ENCODE measurements at regions not wholly inside any gene's neighbourhood (a gene's known extent, or its start where the extent isn't known, plus 50 kb on each side); places are given as distances from the start of the nearest gene placed in this dataset.

- ChIA-PET CTCF (interaction anchor here (1.5 kb wide), 1 partner anchor 13 kb away, joined by 4 read pairs; no protein-coding TSS in a partner anchor), POLR2A (no interaction called here)
- TF ChIP-seq, protein P1, sequence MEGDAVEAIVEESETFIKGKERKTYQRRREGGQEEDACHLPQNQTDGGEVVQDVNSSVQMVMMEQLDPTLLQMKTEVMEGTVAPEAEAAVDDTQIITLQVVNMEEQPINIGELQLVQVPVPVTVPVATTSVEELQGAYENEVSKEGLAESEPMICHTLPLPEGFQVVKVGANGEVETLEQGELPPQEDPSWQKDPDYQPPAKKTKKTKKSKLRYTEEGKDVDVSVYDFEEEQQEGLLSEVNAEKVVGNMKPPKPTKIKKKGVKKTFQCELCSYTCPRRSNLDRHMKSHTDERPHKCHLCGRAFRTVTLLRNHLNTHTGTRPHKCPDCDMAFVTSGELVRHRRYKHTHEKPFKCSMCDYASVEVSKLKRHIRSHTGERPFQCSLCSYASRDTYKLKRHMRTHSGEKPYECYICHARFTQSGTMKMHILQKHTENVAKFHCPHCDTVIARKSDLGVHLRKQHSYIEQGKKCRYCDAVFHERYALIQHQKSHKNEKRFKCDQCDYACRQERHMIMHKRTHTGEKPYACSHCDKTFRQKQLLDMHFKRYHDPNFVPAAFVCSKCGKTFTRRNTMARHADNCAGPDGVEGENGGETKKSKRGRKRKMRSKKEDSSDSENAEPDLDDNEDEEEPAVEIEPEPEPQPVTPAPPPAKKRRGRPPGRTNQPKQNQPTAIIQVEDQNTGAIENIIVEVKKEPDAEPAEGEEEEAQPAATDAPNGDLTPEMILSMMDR (IDR thresholded peaks at IDR 0.05; ENCODE audit: control extremely low read depth, extremely low read depth, low read depth, missing control alignments), result no peak
- no peak for DNase-seq (ENCODE audit: extremely low spot score)
These were observed 288.5 kb upstream of the NEGR1 start for GRCh38 chr1:72570815-72571214.

DNA sequence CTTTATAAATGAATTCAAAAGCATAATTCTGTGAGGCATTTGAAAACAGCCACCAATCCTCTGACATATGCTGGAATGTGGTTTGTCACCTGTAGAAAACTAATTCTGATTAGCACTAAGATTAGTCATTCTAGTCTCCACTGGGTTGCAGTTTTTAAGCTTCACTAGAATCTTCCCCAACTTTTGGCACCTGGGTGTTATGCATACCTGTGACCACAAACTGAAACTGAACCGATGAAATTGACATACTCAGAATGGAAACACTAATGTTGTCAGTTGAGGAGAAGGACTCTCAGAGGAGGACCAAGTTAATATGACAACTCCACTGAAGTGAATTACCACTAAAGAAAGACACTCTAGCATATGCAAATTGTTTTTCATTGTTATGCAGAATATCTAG lies 285.8 kb upstream of the NEGR1 start:
- ChIA-PET CTCF (interaction anchor here (1.5 kb wide), 1 partner anchor 12 kb away, joined by 3 read pairs; no protein-coding TSS in a partner anchor), POLR2A (no interaction called here)
- no peak for DNase-seq (ENCODE audit: extremely low spot score)
- TF ChIP-seq, protein P1 (IDR thresholded peaks at IDR 0.05; ENCODE audit: control extremely low read depth, extremely low read depth, low read depth, missing control alignments), result no peak

GRCh38 chr1:72567521-72567920 lies 285.2 kb upstream of the NEGR1 start:
- CTCF ChIA-PET, result interaction anchor here (0.9 to 1.5 kb wide), 2 partner anchors 13 to 40 kb away, joined by 3 read pairs; no protein-coding TSS in a partner anchor
- TF ChIP-seq, protein P1 (IDR thresholded peaks at IDR 0.05; ENCODE audit: control extremely low read depth, extremely low read depth, low read depth, missing control alignments), result no peak
- POLR2A ChIA-PET, result no interaction called here
- DNase-seq (ENCODE audit: extremely low spot score), result no peak

- ChIA-PET POLR2A (no interaction called here), CTCF (interaction anchor here (0.7 kb wide), 1 partner anchor 28 kb away, joined by 3 read pairs; no protein-coding TSS in a partner anchor)
These were observed 282.4 kb upstream of the NEGR1 start for GRCh38 chr1:72564749-72565148.

GRCh38 chr1:72557446-72558049 lies 275.2 kb upstream of the NEGR1 start:
- ChIA-PET POLR2A (no interaction called here), CTCF (interaction anchor here (0.8 to 1.8 kb wide), 5 partner anchors 12 to 35 kb away, joined by 3 to 6 read pairs (median 4); no protein-coding TSS in a partner anchor)
- DNase-seq (ENCODE audit: extremely low spot score), result no peak
- TF ChIP-seq, protein P1 (IDR thresholded peaks at IDR 0.05; ENCODE audit: control extremely low read depth, extremely low read depth, low read depth, missing control alignments), result no peak

More at GRCh38 chr1:72564749-72565148, 282.4 kb upstream of the NEGR1 start:
- TF ChIP-seq, protein P1 (IDR thresholded peaks at IDR 0.05; ENCODE audit: control extremely low read depth, extremely low read depth, low read depth, missing control alignments), result no peak
- DNase-seq (ENCODE audit: extremely low spot score), result no peak

- TF ChIP-seq, protein P1 (IDR thresholded peaks at IDR 0.05; ENCODE audit: control extremely low read depth, extremely low read depth, low read depth, missing control alignments), result no peak
- CTCF ChIA-PET, result no interaction called here
- no peak for DNase-seq (ENCODE audit: extremely low spot score)
- POLR2A ChIA-PET, result no interaction called here
These were observed 265.1 kb upstream of the NEGR1 start for GRCh38 chr1:72547412-72547811.

Data from GM10248 (cell line).